Stimulated activated CD8-positive, alpha-beta memory T cell treated with anti-CD3 and anti-CD28 coated beads, Interleukin-7, amount 100 ng/mL, for 4 hours (primary cell): ENCODE measurements at regions not wholly inside any gene's neighbourhood (a gene's known extent, or its start where the extent isn't known, plus 50 kb on each side); places are given as distances from the start of the nearest gene placed in this dataset.
"Not testable (repeated sequence)": the region's sequence is repeated elsewhere in the genome, so short reads cannot be mapped to it uniquely, and the experiment has no call there.

Experiments
- DNase-seq, 2 donors: peaks; one replicate each; pipeline ENCODE4 v3.0.0-alpha.2; 2020; ENCODE audit warnings: low read depth in 2 of 2

DNA sequence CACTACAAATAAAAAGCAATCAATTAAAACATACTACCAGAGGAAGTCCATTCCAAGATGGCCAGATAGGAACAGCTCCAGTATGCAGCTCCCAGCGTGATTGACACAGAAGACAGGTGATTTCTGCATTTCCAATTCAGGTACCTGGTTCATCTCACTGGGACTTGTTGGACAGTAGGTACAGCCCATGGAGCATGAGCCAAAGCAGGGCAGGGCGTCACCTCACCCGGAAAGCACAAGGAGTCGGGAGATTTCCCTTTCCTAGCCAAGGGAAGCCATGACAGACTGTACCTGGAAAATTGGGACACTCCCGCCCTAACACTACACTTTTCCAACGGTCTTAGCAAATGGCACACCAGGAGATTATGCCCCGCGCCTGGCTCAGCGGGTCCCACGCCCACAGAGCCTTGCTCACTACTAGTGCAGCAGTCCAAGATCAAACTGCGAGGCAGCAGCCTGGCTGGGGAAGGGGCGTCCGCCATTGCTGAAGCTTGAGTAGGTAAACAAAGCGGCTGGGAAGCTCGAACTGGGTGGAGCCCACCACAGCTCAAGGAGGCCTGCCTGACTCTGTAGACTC lies 106.0 kb downstream of the BUD13 start:
- not testable (repeated sequence) for DNase-seq

DNA sequence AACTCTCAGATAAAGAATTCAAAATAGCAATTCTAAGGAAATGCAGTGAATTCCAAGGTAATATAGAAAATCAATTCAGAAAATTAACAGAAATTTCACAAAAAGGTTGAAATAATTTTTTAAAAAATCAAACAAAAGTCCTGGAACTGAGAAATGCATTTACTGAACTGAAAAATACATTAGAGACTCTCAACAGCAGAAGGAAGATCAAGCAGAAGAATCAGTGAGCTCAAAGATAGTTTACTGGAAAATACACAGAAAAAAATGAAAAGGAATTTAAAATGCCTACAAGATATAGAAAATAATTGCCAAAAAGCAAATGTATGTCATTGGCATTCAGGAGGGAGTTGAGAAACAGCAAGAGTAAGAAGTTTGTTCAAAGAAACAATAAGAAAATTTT lies 107.3 kb downstream of the BUD13 start:
- no peak for DNase-seq

- no peak for DNase-seq
These were observed 111.7 kb downstream of the BUD13 start for GRCh38 chr11:116661056-116661455.

- DNase-seq, result no peak
These were observed 112.8 kb downstream of the BUD13 start for GRCh38 chr11:116660011-116660410.

DNA sequence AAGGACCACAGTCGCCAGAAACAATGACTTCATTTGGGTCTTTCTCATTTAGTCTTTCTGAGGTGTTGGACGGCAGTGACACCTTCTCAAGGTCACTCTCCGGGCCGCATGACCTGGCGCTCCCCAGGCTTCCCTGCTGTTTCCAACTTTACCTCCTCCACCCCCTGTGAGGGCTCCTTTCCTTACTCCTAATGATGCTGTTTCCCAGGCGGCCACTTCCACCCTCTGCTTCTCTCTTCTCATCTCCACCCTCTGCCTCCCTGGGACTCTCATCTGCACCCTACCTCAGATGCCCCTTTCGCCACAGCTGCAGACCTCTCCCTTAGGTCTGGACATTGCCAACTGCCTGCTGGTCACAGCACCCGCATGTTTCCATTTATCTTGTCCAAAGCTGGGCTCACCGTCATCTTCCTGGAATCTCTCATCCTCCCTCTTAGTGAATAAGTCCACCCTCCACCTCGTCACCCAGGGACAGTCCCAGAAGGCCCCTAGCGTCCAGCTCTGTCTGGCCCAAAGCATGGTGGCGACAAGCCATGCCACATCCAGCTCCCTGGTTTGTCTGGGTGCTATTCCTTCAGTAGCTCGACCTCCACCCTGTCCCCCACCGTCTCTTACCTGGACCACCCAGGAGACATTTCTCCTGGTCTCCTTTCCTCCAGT lies 113.8 kb downstream of the BUD13 start:
- DNase-seq, result no peak

DNA sequence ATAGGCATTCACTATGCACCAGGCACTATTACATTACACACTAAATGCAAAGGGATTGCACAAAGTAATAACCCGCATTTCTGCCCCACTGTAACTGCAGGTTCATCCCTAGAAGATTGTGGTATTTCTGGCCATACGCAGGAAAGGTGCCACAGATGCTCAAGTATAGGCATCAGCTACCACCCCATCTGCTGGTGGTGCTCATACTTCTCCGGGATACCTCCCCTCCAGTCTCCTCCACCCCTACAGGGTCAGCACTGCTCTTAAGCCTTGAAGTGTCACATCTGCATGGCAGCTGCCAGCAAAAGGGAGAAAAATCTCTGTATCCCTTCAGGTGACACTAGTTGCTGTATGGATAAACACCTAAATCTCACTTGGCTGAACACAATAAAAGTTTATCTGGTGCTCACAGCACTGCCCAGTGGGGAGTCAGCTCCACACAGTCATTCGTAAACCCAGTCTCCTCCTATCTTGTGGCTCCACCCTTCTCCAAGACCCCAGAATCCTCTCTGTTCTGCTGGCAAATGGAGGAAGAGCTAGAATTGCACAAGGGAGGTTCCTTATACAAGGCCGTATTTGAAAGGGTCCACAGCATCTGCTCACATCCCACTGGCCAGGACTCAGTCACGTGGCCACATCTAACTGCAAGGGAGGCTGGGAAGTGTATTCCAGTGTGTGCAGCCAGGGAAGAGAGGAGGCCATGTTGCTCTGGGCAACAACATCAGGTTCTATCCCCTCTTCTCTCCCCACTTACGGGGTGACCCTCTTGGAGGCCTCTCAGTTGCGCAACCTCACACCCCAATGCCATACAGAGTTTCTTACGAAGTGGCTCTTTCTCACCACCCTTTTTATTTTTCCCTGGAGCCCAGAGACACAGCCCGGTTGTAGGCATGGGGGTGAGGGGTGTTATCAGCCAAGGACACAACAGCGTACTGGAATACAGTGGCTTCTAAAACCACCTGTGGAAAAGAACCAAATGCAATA lies 114.7 kb downstream of the BUD13 start:
- no peak for DNase-seq

- no peak for DNase-seq
These were observed 116.8 kb downstream of the BUD13 start for GRCh38 chr11:116656011-116656410.

DNA sequence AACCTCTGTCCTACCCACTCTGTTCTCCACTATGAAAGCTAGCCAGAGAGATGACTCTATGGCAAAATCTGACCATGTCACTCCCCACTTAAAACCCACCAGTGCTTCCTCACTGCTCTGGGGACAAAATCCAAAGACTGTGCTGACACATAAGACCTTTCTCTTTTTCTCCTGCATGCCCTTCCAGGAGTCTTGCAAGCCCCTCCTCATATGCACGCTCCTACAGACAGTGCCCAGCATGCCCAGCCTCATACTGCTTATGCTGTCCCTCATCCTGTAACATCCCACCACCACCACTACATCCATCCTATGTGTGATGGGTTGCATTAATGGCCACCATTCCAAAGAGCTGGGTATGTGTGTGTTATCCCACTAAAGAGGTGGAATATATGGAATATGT lies 118.3 kb downstream of the BUD13 start:
- no peak for DNase-seq

- DNase-seq, result no peak
These were observed 119.6 kb downstream of the BUD13 start for GRCh38 chr11:116653206-116653605.

DNA sequence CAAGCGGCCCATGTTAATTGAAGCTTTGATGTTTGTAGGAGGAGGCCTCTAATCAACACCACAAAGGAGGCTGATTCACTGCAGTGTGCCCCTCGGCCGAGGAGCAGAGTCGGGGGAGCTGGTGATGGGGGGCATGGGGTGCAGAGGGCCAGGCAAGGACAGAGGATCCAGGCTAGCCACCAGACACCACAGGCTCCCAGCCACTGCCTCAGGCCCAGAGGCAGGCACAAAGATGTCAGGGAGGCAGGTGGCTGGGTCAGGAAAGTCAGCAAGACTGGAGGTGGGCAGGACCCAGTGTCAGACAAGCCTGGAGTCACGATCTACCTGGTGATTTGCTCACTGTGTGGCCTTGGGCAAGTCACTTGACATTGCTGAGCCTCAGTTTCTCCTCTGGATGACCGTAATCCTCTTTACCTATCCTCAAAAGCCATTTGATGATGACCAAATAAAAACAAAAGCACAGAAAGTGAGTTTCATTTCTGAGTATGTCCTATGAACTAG lies 121.0 kb downstream of the BUD13 start:
- no peak for DNase-seq

- DNase-seq, result no peak
These were observed 121.6 kb downstream of the BUD13 start for GRCh38 chr11:116651098-116651736.

DNA sequence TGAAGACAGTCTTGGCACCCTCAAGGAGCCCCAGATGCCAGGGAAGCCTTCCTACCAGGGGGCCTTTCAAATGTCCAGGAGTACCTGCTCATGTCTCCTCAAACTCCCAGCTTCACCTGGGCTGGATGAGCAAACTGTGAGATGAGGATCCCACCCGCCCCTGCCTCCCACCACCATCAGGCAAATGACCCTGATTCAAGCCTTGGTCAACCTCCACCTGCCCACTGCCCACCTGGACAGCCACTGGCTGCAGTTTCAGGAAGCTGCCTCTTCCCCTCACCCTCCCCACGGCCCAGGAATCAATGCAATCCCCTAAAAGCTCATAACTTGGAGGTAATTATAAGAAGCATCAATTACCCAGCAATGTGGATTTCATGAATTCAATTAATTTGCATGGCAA lies 122.7 kb downstream of the BUD13 start:
- no peak for DNase-seq

DNA sequence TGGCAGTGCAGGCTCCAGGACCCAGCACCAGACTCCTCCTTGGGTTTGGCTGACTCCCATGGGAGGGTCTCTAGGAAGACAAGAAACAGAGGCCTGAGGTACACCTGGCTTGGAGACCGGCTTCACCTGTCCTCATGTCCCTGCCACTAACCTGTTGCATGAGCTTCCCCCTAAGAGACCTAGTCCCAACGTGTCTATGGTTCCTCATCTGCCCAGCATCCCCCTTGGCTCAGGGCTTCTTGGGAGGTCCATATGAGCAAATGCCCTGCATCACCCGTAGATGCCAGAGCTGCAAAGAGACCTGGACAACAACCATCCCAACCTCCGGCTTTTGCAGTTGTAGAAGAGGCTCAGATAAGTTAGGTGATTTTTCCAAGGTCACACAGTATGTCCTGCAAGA lies 123.5 kb downstream of the BUD13 start:
- DNase-seq, result no peak

- no peak for DNase-seq
These were observed 124.3 kb downstream of the BUD13 start for GRCh38 chr11:116648247-116649174.

DNA sequence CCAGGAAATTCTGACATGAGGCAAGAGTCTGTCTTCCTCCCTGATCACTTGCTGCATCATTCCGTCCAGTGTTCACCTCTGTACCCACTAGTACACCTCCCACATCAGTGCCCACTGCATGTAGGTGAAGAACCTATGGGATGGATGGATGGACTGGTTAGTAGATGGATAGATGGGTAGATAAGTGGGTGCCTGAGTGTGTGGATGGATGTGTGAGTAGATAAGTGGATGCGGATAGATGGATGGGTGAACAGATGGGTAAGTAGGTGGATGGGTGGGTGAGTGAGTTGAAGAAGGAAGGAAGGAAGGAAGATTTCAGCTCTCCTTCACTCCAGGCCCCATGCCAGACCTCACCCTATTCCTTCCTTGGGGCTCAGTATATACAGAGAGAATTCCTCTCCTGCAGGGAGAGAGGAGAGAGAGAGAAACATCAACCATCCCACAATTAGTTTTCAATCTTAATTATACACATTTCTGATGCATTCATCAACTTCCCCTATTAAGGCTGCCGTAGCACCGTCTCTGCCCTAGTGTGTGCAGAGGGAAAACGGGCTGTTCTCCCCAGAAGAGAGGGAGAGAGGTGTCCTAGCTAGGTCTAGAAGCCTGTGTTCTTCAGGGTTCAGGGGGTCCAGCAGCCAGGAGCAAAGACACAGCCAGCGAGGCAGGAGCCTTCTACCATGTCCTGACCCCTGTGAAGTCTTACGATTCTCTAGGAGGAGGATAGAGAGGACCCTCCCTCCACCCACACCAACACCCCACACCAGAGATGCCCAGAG lies 125.3 kb downstream of the BUD13 start:
- no peak for DNase-seq

DNA sequence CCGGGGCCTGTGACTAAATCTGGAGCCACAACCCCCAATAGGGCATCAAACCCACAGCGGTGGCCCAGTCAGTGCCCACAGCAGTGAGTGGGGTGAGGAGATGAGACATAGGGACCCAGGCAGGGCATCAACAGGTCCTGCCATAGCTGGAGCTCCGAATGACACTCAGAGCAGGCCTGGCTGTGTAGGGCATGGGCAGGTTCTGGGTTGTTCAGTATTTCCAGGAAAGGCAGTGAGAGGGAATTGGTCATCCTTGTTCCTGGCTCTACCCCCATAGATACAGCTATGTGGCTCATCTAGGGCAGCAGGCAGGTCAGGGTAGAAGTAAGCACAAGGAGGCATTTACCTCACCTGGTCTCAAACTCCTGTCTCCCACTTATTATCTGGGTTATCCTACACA lies 126.6 kb downstream of the BUD13 start:
- DNase-seq, result no peak

GRCh38 chr11:116644941-116645305 lies 127.9 kb downstream of the BUD13 start:
- no peak for DNase-seq

DNA sequence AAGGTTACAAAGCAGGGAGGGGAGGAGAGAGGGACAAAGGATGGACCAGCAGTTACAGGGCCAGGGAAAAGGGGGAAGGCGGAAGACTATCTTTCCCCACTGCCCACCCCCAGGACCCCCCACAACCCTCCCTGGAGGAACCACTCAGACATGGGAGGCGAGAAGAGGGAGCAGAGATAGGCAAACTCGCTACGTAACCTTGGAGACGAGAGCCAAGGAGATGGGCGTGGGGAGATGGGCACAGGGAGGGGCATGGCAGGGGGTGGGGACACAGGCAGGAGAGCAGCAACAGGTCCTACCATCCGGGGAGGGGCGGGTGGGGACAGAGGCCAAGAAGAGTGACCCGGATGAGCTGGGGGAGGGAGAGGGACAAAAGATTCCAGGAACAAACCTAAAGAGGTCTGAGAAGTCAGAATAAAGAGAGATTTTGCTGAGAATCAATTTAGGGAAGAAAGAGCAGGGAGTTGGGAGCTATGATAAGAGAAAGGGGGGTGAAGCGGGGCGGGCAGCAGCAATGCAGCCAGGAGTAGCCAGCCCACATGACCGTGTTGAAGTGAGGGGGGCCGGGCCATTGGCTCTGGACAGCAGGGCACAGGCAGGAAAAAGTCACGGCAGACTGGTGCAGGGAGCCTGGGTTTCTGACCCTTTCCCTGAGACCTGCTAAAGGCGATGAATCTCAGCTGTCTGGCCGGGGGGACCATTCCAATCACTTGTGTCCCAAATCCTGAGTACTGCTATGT lies 128.4 kb downstream of the BUD13 start:
- DNase-seq, result no peak

- no peak for DNase-seq
These were observed 129.3 kb downstream of the BUD13 start for GRCh38 chr11:116643521-116643920.

GRCh38 chr11:116642902-116643301 lies 129.9 kb downstream of the BUD13 start:
- DNase-seq, result no peak
